HAP-1 (cell line): ENCODE measurements at regions not wholly inside any gene's neighbourhood (a gene's known extent, or its start where the extent isn't known, plus 50 kb on each side); places are given as distances from the start of the nearest gene placed in this dataset.
"Not testable (repeated sequence)": the region's sequence is repeated elsewhere in the genome, so short reads cannot be mapped to it uniquely, and the experiment has no call there.

Experiments
- DNase-seq, 2 experiments: peaks; one replicate each; pipeline ENCODE4 v3.0.0-alpha.2; 2016 to 2020; ENCODE audit warnings: low spot score in 2 of 2
- H3K27me3 ChIP-seq: fragments of 250-450 bp; sonication (Bioruptor Pico); 2 replicates; pipeline ENCODE4 v1.5.1; 2020; ENCODE audit warnings: low read depth, mild to moderate bottlenecking, moderate library complexity
- H3K36me3 ChIP-seq: fragments of 250-450 bp; sonication (Bioruptor Pico); replicated peaks from 2 replicates; pipeline ENCODE4 v1.5.1; 2020; ENCODE audit warnings: mild to moderate bottlenecking
- H3K4me1 ChIP-seq: fragments of 250-450 bp; sonication (Bioruptor Pico); 2 replicates; pipeline ENCODE4 v1.5.1; 2020; ENCODE audit warnings: mild to moderate bottlenecking
- H3K4me3 ChIP-seq: fragments of 250-450 bp; sonication (Bioruptor Pico); 2 replicates; pipeline ENCODE4 v1.5.1; 2020; ENCODE audit warnings: mild to moderate bottlenecking, moderate library complexity
- H3K9me3 ChIP-seq: fragments of 250-450 bp; sonication (Bioruptor Pico); 2 replicates; pipeline ENCODE4 v1.5.1; 2020; ENCODE audit warnings: mild to moderate bottlenecking, moderate library complexity
- in situ Hi-C: fragments of 300-500 bp; cut with MboI; formaldehyde crosslinking; loops from 3 replicates; pipeline ENCODE4 v1.14.3; 2020; ENCODE audit warnings: low sequenced_read_pairs, inconsistent platforms, mixed read lengths

DNA sequence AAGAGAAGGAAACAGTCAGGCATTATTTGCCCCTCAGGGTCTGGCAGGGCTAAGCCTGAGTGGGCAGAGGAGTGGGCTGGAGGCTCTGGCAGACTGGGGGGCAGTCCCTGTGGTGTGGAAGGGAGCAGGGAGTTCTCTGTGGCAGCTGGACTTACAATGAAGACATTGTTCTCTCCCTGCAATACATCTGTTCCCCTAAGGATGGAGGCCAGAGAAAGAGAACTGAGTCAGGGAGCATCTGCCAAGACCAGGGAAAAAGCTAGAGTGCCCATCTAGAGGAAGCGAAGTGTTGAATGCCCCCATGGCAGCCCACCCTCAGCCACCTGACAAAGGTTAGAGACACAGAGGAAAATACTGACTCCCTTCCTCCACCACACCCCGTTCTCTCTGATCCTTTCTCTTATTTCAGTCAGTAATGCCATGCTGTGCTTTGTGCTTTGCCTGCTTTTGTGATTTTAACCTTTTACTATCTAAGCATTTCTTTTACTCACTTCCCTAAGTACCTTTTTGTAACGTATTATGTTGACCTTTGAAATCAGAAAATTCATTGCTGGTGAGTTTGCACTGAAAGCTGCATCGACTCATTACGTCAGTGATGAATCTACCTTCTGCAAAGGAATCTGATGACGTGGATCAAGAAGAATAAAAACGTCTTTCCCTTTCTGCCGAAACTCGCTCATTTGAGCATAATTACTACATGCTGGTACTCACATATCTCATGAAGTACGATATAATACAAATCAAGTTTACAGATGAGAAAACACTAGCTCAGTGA lies 76.0 kb downstream of the ACTL7B start:
- no peak for DNase-seq
- Histone ChIP-seq H3K4me3 (no peak overlapping the region), H3K4me1 (no peaks in the 10 kb centered on the region), H3K9me3 (no peaks in the 10 kb centered on the region), H3K27me3 (no peaks in the 10 kb centered on the region), H3K36me3 (no peaks in the 10 kb centered on the region)
- in situ Hi-C loops: no loop called here

- in situ Hi-C loops: no loop called here
- H3K36me3 ChIP-seq: no peaks in the 10 kb centered on the region
- DNase-seq: no peak
Observed at GRCh38 chr9:108776920-108777639, 78.7 kb downstream of the ACTL7B start.

DNA sequence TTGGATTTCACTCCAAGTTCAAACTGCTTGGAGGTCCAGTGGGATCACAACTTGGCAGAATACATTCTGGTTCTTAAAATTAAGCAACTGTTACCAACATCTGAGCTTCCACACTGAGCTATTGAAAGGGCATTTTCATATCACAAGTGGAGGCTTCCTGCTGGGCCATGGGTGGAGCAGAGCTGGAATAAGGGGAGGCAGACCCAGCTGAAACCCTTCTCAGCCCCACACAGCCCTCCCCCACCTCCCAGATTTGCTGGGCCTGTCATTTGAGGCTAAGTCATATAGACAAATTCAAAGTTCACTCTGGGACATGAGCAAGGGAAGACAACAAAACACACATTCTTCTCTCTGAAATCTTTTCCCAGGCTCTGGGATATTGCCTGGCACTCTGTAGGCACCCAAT lies 79.9 kb downstream of the ACTL7B start:
- H3K4me3 ChIP-seq: no peak overlapping the region
- no peaks in the 10 kb centered on the region for H3K27me3 ChIP-seq
- no peaks in the 10 kb centered on the region for H3K4me1 ChIP-seq
- no peaks in the 10 kb centered on the region for H3K9me3 ChIP-seq
- H3K36me3 ChIP-seq: no peaks in the 10 kb centered on the region
- no peak for DNase-seq
- in situ Hi-C loops: no loop called here

More at GRCh38 chr9:108776920-108777639, 78.7 kb downstream of the ACTL7B start:
- Histone ChIP-seq H3K4me1 (no peaks in the 10 kb centered on the region), H3K27me3 (no peaks in the 10 kb centered on the region), H3K4me3 (no peak overlapping the region), H3K9me3 (no peaks in the 10 kb centered on the region)

DNA sequence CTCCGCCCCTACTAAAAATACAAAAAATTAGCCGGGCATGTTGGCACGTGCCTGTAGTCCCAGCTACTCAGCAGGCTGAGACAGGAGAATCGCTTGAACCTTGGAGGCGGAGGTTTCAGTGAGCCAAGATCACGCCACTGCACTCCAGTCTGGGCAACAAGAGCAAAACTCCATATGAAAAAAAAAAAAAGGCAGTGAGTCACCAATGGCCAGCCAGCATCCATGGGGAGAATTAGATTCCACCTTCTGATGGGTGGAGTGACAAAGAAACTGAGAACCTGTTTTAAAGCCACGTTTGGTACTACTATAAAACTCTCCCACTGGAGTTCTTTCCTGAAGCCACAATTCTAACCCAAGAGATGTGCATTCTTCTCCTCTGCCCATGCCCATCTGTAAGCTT lies 81.7 kb downstream of the ACTL7B start:
- H3K4me3 ChIP-seq, in situ Hi-C loops, H3K27me3 ChIP-seq, H3K4me1 ChIP-seq, H3K9me3 ChIP-seq, H3K36me3 ChIP-seq, DNase-seq: not testable (repeated sequence)

- Histone ChIP-seq H3K4me3 (no peak overlapping the region), H3K36me3 (no peaks in the 10 kb centered on the region), H3K27me3 (no peaks in the 10 kb centered on the region), H3K9me3 (0 out of 2 replicates have a peak, but pooled peaks cover 3% of the 10 kb centered on the region), H3K4me1 (no peaks in the 10 kb centered on the region)
- DNase-seq: no peak
- in situ Hi-C loops: no loop called here
Observed at GRCh38 chr9:108772301-108772894, 83.4 kb downstream of the ACTL7B start.

- DNase-seq: no peak
- Histone ChIP-seq H3K36me3 (no peaks in the 10 kb centered on the region), H3K9me3 (0 out of 2 replicates have a peak, but pooled peaks cover 3% of the 10 kb centered on the region), H3K27me3 (no peaks in the 10 kb centered on the region), H3K4me3 (no peak overlapping the region), H3K4me1 (no peaks in the 10 kb centered on the region)
- in situ Hi-C loops: loop anchor here (10.0 kb wide), 1 partner anchor 1344 kb away; no protein-coding TSS in a partner anchor
Observed at GRCh38 chr9:108768744-108769143, 87.0 kb downstream of the ACTL7B start.

DNA sequence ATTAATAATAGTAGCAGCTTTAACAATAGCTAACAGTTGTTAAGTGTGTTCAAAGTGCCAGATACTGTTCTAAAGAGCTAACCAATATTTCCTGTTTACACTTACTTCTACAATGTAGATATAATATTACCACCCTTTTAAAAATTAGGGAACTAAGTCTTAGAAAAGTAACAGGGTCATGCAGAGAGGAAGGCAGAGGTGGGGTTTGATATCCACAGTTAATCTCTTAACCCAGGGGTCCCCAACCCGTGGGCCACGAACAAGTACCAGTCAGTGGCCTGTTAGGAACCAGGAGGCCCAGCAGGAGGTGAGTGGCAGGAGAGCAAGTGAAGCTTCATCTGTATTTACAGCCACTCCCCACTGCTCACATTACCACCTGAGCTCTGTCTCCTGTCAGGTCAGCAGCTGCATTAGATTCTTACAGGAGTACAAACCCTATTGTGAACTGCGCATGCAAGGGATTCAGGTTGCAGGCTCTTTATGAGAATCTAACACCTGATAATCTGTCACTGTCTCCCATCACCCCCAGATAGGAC lies 89.1 kb downstream of the ACTL7B start:
- no peaks in the 10 kb centered on the region for H3K27me3 ChIP-seq
- no peaks in the 10 kb centered on the region for H3K4me1 ChIP-seq
- H3K9me3 ChIP-seq: 0 out of 2 replicates have a peak, but pooled peaks cover 3% of the 10 kb centered on the region
- no peaks in the 10 kb centered on the region for H3K36me3 ChIP-seq
- in situ Hi-C loops: loop anchor here (10.0 kb wide), 1 partner anchor 1342 kb away; no protein-coding TSS in a partner anchor
- no peak overlapping the region for H3K4me3 ChIP-seq
- no peak for DNase-seq

DNA sequence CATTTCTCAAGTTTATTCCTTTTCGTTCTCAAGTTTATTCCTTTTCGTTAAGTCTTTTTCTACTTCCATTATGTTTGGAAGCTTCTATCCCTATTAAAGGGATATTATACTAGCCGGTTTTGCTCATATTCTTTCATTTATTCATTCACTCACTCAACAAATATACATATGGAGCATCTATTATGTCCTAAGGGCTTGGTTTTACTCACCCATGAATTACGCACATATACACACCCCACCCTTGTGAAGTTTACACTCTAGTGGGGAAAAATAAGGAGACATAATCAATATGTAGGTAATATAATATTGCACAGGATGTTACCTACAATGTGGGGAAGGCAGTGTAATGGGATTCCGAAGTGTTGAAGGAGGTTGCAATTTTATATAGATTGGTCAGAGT lies 90.5 kb downstream of the ACTL7B start:
- no peaks in the 10 kb centered on the region for H3K27me3 ChIP-seq

GRCh38 chr9:108762348-108763055 lies 93.3 kb downstream of the ACTL7B start:
- Histone ChIP-seq H3K4me1 (no peaks in the 10 kb centered on the region; the same call in 1 of the 2 replicates), H3K9me3 (no peaks in the 10 kb centered on the region), H3K4me3 (no peak overlapping the region), H3K36me3 (no peaks in the 10 kb centered on the region), H3K27me3 (no peaks in the 10 kb centered on the region)
- no peak for DNase-seq
- in situ Hi-C loops: loop anchor here (10.0 kb wide), 1 partner anchor 1338 kb away; no protein-coding TSS in a partner anchor

More for the DNA sequence above, 90.5 kb downstream of the ACTL7B start:
- Histone ChIP-seq H3K36me3 (no peaks in the 10 kb centered on the region), H3K9me3 (0 out of 2 replicates have a peak, but pooled peaks cover 2% of the 10 kb centered on the region), H3K4me3 (no peak overlapping the region), H3K4me1 (no peaks in the 10 kb centered on the region)
- DNase-seq: no peak
- in situ Hi-C loops: loop anchor here (10.0 kb wide), 1 partner anchor 1340 kb away; no protein-coding TSS in a partner anchor

GRCh38 chr9:108761655-108762347 lies 94.0 kb downstream of the ACTL7B start:
- H3K4me3 ChIP-seq: no peak overlapping the region
- no peaks in the 10 kb centered on the region for H3K27me3 ChIP-seq
- no peaks in the 10 kb centered on the region for H3K36me3 ChIP-seq
- no peaks in the 10 kb centered on the region for H3K9me3 ChIP-seq
- peak; percentile 59 to 75 for DNase-seq
- in situ Hi-C loops: loop anchor here (10.0 kb wide), 1 partner anchor 1337 kb away; no protein-coding TSS in a partner anchor
- H3K4me1 ChIP-seq: no peaks in the 10 kb centered on the region; the same call in 1 of the 2 replicates

- Histone ChIP-seq H3K4me1 (no peaks in the 10 kb centered on the region; the same call in 1 of the 2 replicates), H3K36me3 (no peaks in the 10 kb centered on the region), H3K4me3 (no peak overlapping the region), H3K27me3 (no peaks in the 10 kb centered on the region), H3K9me3 (no peaks in the 10 kb centered on the region)
- DNase-seq: no peak
- in situ Hi-C loops: loop anchor here (10.0 kb wide), 1 partner anchor 1336 kb away; no protein-coding TSS in a partner anchor
Observed at GRCh38 chr9:108760841-108761240, 94.9 kb downstream of the ACTL7B start.

- Histone ChIP-seq H3K27me3 (no peaks in the 10 kb centered on the region), H3K4me3 (no peak overlapping the region), H3K9me3 (no peaks in the 10 kb centered on the region), H3K4me1 (no peaks in the 10 kb centered on the region; the same call in 1 of the 2 replicates), H3K36me3 (no peaks in the 10 kb centered on the region)
- no peak for DNase-seq
- in situ Hi-C loops: loop anchor here (10.0 kb wide), 1 partner anchor 1335 kb away; no protein-coding TSS in a partner anchor
Observed at GRCh38 chr9:108759835-108760234, 96.0 kb downstream of the ACTL7B start.
